Liver (tissue), 3 donors: ENCODE measurements at regions not wholly inside any gene's neighbourhood (a gene's known extent, or its start where the extent isn't known, plus 50 kb on each side); places are given as distances from the start of the nearest gene placed in this dataset.
"Not testable (repeated sequence)": the region's sequence is repeated elsewhere in the genome, so short reads cannot be mapped to it uniquely, and the experiment has no call there.

Source experiments
- CTCF ChIP-seq: fragments of 150-350 bp; IDR thresholded peaks from 2 replicates; pipeline ENCODE4 v1.5.1; 2017; ENCODE audit warnings: improper control_type of control experiment, low read depth, low read length; ENCODE audit not compliant: missing input control
- EGR1 ChIP-seq, 2 donors: IDR thresholded peaks; 2 replicates each; pipeline ENCODE4 v1.6.1; 2016 to 2018; ENCODE audit warnings: antibody characterized with exemption in 2 of 2, low read depth in 2 of 2
- FOXA1 ChIP-seq: IDR thresholded peaks from 2 replicates; pipeline ENCODE4 v1.6.1; 2016; ENCODE audit warnings: antibody characterized with exemption
- TF ChIP-seq, protein P1 (sequence below): IDR thresholded peaks from 2 replicates; pipeline ENCODE4 v1.6.1; 2016; ENCODE audit warnings: antibody characterized with exemption
- donor health status: healthy.
- donor health status: healthy.

DNA sequence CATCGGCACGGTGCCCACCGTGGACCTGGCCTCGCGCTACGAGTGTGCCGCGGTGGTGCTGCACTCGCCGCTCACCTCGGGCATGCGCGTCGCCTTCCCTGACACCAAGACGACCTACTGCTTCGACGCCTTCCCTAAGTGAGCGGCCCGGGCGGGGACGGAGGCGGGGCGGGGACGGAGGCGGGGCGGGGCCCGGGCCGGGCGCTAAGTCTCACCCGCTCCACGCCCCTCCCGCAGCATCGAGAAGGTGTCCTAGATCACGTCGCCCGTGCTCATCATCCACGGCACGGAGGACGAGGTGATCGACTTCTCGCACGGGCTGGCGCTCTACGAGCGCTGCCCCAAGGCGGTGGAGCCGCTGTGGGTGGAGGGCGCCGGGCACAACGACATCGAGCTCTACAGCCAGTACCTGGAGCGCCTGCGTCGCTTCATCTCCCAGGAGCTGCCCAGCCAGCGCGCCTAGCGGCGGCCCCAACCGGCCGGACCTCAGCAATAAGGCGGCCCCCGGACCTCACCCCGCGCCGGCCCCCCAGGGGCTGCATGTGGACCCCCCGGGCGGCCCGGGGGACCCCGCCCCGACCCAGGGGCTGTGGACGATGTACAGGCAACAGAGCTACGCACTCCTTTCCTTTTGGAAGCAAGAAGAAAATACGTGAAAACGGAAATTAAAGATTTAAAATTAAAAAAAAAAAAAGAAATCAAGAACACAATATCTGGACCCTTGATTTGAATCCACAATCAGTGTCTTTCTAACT, 198.8 kb downstream of the USP22 start:
- TF ChIP-seq EGR1 (IDR thresholded peaks at IDR 0.05; ENCODE audit: low read depth in 2 of 2); CTCF; FOXA1: not testable (repeated sequence)
- TF ChIP-seq, protein P1, sequence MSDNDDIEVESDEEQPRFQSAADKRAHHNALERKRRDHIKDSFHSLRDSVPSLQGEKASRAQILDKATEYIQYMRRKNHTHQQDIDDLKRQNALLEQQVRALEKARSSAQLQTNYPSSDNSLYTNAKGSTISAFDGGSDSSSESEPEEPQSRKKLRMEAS: not testable (repeated sequence)
